HUES48 (cell line): ENCODE measurements at regions not wholly inside any gene's neighbourhood (a gene's known extent, or its start where the extent isn't known, plus 50 kb on each side); places are given as distances from the start of the nearest gene placed in this dataset.

ENCODE experiments used
- H3K27ac ChIP-seq: one replicate; pipeline ENCODE4 v1.7.0; 2013; ENCODE audit warnings: low read depth, low read length, inconsistent platforms
- H3K27me3 ChIP-seq: 2 replicates; pipeline ENCODE4 v1.6.1; 2013; ENCODE audit warnings: mild to moderate bottlenecking, low read length; ENCODE audit not compliant: control insufficient read depth, insufficient read depth
- H3K36me3 ChIP-seq: 2 replicates; pipeline ENCODE4 v1.6.1; 2013; ENCODE audit warnings: low read length; ENCODE audit not compliant: control insufficient read depth, insufficient read depth
- H3K4me1 ChIP-seq: 2 replicates; pipeline ENCODE4 v1.6.1; 2013; ENCODE audit warnings: mild to moderate bottlenecking, low read length; ENCODE audit not compliant: control insufficient read depth, insufficient read depth
- H3K4me3 ChIP-seq: 2 replicates; pipeline ENCODE4 v1.5.1; 2013; ENCODE audit warnings: mild to moderate bottlenecking, low read depth, low read length
- H3K9ac ChIP-seq: 2 replicates; pipeline ENCODE4 v1.6.1; 2013; ENCODE audit warnings: mild to moderate bottlenecking, low read depth, low read length, moderate library complexity
- H3K9me3 ChIP-seq: 2 replicates; pipeline ENCODE4 v1.6.1; 2013; ENCODE audit warnings: low read length; ENCODE audit not compliant: control insufficient read depth, insufficient read depth

DNA sequence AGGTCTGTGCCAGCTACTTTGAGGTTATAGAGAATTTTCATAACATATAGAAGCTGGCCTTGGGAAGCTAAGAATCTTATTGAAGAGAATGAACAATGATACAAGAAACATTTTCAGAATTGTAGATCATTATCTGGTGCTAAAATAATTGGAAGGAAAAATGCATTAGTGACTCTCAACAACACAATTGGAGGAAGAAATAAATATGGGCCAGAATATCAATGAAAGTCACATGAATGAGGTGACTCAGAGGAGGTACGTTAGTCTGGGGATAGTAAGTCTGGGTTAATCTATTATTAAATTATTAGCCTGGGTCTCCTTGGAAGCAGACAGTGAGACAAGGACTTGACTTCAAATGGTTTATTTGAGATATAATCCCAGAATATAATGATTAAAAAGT lies 529.3 kb upstream of the SLIT2 start:
- Histone ChIP-seq H3K9ac (no peak overlapping the region), H3K9me3 (no peaks in the 10 kb centered on the region), H3K4me1 (no peaks in the 10 kb centered on the region), H3K4me3 (no peak overlapping the region), H3K27ac (no peak overlapping the region), H3K36me3 (no peaks in the 10 kb centered on the region), H3K27me3 (no peaks in the 10 kb centered on the region)

DNA sequence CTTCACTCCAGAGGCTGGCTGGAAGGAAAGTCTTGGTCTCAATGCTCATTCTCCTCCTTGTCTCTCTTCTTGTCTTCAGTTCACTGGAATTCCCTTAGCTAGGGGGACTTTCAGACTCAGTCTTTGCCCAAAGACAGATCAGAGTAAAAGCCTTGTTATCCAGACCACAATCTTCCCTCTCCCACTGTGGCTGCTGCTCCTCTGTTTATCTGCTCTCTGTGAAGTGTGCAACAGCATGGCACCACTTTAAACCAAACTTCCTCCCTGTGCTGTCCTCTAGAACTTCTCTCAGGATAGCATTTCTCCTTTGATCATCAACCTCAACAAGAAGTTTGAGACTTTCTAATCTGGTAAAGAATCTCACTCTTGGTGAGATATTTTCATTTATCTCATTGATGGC lies 530.1 kb upstream of the SLIT2 start:
- Histone ChIP-seq H3K27me3 (no peaks in the 10 kb centered on the region), H3K27ac (no peak overlapping the region), H3K9me3 (no peaks in the 10 kb centered on the region)

DNA sequence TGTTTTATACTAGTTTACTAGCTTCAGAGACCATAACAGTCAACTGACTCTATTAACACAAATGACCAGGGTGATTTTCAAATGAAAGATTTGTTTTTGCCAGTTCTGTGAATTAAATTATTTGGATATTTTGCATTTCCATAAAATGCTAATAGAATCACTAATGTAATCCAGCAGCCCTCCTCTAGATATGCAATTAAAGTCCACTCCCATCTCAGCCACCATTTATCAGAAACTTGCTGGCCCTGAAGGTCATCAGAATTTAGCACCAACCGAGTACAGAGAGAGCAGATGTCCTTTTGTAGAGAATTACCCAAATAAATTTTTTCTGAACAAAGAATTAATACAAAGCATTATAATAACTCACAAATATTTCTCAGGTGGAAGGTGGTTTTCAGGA lies 531.1 kb upstream of the SLIT2 start:
- Histone ChIP-seq H3K9ac (no peak overlapping the region), H3K27ac (no peak overlapping the region), H3K9me3 (no peaks in the 10 kb centered on the region), H3K4me3 (no peak overlapping the region), H3K36me3 (no peaks in the 10 kb centered on the region), H3K4me1 (no peaks in the 10 kb centered on the region), H3K27me3 (no peaks in the 10 kb centered on the region)

More for the DNA sequence above, 530.1 kb upstream of the SLIT2 start:
- H3K4me3 ChIP-seq: no peak overlapping the region
- no peak overlapping the region for H3K9ac ChIP-seq
- no peaks in the 10 kb centered on the region for H3K4me1 ChIP-seq
- no peaks in the 10 kb centered on the region for H3K36me3 ChIP-seq

DNA sequence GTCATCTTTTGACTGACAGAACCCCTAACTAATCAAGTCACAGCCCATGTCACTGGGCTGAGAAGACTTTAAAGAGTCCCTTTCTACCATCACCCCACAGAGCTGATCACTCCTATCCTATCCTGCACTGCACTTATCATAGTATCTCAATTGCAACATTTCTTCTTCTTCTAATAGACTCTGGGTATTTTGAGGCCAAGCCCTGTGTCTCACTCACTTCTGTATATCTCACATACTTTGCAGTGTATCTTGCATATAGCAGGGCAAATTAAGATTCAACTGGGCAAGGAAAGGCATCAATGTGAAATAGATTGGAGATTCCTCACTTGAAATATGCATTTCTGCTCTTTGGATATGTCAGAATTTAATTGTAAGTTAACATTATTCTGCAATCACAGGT lies 531.5 kb upstream of the SLIT2 start:
- Histone ChIP-seq H3K9ac (no peak overlapping the region), H3K36me3 (no peaks in the 10 kb centered on the region), H3K4me1 (no peaks in the 10 kb centered on the region), H3K9me3 (no peaks in the 10 kb centered on the region), H3K27me3 (no peaks in the 10 kb centered on the region), H3K4me3 (no peak overlapping the region), H3K27ac (no peak overlapping the region)

DNA sequence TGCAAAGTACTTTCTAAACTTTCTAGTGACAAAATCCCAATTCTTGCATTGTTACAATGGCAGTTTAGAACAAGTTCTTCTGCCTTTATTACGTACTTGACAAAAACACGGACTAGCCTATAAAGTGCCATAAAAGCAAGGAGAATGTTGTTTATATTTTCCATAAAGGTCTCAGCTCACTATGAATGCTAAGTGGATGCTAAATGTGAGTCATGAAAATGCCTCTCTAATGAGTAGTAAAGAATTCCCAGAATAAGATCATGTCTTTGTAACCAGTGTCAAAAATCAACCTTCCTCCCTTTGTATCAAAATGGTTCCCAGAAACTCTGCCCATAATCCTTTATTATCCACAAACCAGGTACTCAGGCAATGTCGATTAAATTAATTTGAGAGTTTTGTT lies 539.8 kb upstream of the SLIT2 start:
- H3K4me3 ChIP-seq: no peak overlapping the region
- no peaks in the 10 kb centered on the region for H3K9me3 ChIP-seq
- H3K36me3 ChIP-seq: no peaks in the 10 kb centered on the region
- no peak overlapping the region for H3K9ac ChIP-seq
- H3K27me3 ChIP-seq: no peaks in the 10 kb centered on the region
- H3K4me1 ChIP-seq: no peaks in the 10 kb centered on the region
- H3K27ac ChIP-seq: no peak overlapping the region

DNA sequence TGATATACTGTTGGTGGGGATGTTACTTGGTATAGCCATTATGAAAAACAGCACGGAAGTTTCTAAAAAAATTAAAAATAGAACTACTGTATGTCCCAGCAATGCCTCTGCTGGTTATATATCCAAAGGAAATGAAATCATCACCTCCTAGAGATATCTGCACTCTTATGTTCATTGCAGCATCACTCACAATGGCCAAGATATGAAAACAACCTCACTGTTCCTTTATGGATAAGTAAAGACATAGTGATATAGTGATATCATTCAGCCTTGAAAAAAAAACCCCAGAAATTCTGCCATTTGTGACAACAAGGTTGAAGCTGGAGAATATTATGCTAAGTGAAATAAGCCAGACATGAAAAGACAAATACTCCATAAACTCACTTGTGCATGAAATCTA lies 543.8 kb upstream of the SLIT2 start:
- Histone ChIP-seq H3K36me3 (no peaks in the 10 kb centered on the region), H3K27me3 (no peaks in the 10 kb centered on the region)

DNA sequence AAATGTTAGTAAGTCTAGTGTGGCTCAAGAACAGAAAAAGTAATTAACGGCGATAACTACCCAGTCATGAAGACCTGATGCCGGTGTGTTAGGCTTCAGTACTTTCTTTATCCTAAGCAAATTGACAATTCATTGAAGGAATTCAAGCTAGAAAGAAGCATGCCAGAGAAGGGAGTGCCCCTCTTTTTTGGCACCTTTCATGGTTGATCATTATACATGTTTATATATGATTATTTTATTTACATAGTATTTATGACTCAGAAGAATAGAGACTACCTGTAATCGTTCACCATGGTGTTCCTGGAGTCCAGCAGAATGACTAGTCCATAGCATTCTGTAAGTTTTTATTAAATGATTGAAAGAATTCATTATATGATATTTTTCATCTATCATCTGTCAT lies 548.3 kb upstream of the SLIT2 start:
- Histone ChIP-seq H3K9me3 (no peaks in the 10 kb centered on the region), H3K36me3 (no peaks in the 10 kb centered on the region), H3K27me3 (no peaks in the 10 kb centered on the region), H3K27ac (no peak overlapping the region), H3K9ac (no peak overlapping the region), H3K4me3 (no peak overlapping the region), H3K4me1 (no peaks in the 10 kb centered on the region)

More for the DNA sequence above, 543.8 kb upstream of the SLIT2 start:
- H3K27ac ChIP-seq: no peak overlapping the region
- H3K9me3 ChIP-seq: no peaks in the 10 kb centered on the region
- no peak overlapping the region for H3K9ac ChIP-seq
- H3K4me3 ChIP-seq: no peak overlapping the region
- H3K4me1 ChIP-seq: no peaks in the 10 kb centered on the region

DNA sequence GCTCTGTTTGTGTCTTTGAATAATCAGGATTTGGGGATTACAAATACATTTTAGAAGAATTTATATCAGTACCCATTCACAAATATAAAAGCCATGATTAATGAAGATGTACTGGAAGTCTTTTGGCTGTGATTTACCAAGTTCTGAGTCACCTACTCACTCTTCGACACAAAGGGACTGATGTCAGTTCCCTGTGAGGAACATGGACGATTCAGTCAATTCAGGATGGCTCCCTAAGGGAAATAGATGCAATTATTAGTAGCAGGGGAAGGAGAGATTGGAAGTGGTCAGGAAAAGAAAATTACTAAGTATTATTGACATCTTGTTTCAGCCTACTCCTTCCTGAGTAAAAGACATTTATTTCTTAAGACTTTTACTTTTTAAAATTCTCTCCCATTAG lies 550.7 kb upstream of the SLIT2 start:
- Histone ChIP-seq H3K4me1 (no peaks in the 10 kb centered on the region), H3K36me3 (no peaks in the 10 kb centered on the region), H3K4me3 (no peak overlapping the region), H3K27ac (no peak overlapping the region), H3K9me3 (no peaks in the 10 kb centered on the region), H3K27me3 (no peaks in the 10 kb centered on the region), H3K9ac (no peak overlapping the region)

DNA sequence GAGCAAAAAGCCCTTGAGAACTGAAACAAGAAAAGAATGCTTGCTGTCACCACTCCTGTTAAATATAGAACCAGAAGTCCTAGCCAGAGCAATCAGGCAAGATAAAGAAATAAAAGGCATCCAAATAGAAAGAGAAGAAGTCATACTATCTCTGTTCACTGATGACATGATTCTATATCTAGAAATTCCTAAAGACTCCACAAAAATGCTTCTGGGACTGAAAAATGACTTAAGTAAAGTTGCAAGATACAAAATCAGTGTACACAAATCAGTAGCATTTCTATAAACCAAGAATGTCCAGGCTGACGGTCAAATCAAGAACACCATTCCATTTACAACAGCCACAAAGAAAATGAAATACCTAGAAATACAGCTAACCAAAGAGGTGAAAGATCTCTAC lies 552.7 kb upstream of the SLIT2 start:
- no peaks in the 10 kb centered on the region for H3K36me3 ChIP-seq

DNA sequence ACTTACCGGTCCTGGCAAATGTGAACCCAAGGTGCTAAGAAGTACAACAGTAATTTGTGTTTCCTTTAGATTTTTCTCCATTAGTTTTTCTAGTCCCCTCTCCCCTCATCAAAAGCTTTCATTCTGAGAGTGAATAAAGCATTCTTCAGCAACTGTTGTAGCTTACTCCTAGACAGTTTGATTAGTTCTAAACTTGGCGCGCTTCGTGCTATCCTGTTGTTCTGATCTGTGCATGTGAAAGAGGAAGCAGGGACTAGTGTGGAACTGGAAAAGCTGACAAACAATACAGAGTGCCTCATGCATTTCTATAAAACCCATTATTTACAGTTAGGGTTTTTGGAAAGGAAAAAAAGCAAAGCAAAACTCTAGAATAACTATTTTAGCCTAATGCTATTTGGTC lies 556.9 kb upstream of the SLIT2 start:
- Histone ChIP-seq H3K27me3 (no peaks in the 10 kb centered on the region), H3K27ac (no peak overlapping the region), H3K4me1 (no peaks in the 10 kb centered on the region), H3K4me3 (no peak overlapping the region), H3K9me3 (no peaks in the 10 kb centered on the region), H3K9ac (no peak overlapping the region), H3K36me3 (no peaks in the 10 kb centered on the region)

More for the DNA sequence above, 552.7 kb upstream of the SLIT2 start:
- Histone ChIP-seq H3K4me3 (no peak overlapping the region), H3K4me1 (no peaks in the 10 kb centered on the region), H3K9ac (no peak overlapping the region), H3K27ac (no peak overlapping the region), H3K27me3 (no peaks in the 10 kb centered on the region), H3K9me3 (no peaks in the 10 kb centered on the region)

DNA sequence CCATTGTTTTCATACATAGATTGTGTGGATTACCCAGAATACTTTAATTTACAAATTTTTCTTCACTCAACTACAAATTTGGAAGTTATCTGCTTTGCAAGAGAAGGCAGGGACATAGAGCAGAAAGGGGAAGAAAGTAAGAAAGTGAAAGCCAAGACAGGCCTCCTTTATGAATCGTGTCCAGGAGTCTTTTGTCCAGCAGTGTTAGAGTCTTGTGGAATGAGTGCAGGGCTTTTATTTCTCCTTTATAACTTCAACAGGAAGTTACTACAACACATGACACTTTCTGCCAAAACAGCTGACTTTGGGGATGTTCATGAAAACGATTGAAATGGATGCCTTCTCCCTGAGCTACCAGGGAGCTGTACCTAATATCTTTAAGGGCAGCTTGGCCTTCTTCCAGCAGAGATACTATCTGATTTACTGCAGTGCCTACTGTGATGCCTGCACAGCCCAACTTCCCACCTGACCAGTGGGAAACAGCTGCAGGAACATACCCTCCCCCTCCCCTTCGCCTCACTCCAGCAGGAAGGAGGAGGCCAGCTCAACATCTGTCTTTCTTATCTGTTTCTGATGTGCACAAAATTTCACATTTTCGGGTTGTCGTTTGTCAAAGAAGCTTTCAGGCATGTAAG lies 557.7 kb upstream of the SLIT2 start:
- no peaks in the 10 kb centered on the region for H3K27me3 ChIP-seq
- H3K4me1 ChIP-seq: no peaks in the 10 kb centered on the region
- H3K9me3 ChIP-seq: no peaks in the 10 kb centered on the region
- H3K27ac ChIP-seq: no peak overlapping the region
- H3K4me3 ChIP-seq: no peak overlapping the region
- H3K36me3 ChIP-seq: no peaks in the 10 kb centered on the region
- no peak overlapping the region for H3K9ac ChIP-seq

DNA sequence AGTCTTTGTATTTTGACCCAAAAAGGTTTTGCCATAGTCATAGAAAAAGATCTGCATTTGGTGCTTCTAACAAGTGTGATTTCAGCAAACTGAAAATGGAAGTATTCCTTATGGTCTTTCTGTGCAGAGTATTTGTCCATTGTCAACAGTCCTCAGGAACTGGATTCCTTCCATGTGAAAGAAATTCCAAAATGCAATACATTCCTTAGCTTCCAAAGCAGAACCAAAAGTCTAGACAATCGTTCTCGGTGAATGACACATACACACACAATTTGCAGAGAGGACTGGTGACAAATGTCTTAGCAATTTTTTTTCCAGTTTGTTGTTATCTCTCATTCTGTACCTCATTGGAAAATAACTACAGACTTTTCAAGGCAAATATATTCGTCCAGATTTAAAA lies 562.2 kb upstream of the SLIT2 start:
- H3K27me3 ChIP-seq: no peaks in the 10 kb centered on the region
- H3K27ac ChIP-seq: no peak overlapping the region
- H3K4me1 ChIP-seq: no peaks in the 10 kb centered on the region
- no peak overlapping the region for H3K9ac ChIP-seq
- no peaks in the 10 kb centered on the region for H3K36me3 ChIP-seq
- H3K4me3 ChIP-seq: no peak overlapping the region
- no peaks in the 10 kb centered on the region for H3K9me3 ChIP-seq
